ENCODE measurements at regions not wholly inside any gene's neighbourhood (a gene's known extent, or its start where the extent isn't known, plus 50 kb on each side); places are given as distances from the start of the nearest gene placed in this dataset.

- TF ChIP-seq EZH2phosphoT487 (IDR thresholded peaks at IDR 0.05; ENCODE audit: insufficient read depth, low read depth) (no peak), EZH2 (IDR thresholded peaks at IDR 0.05; ENCODE audit: insufficient read depth, poor library complexity, severe bottlenecking) (no peak)
Observed at GRCh38 chr5:35331956-35332950, 102.0 kb upstream of the PRLR start.
